ENCODE measurements at regions not wholly inside any gene's neighbourhood (a gene's known extent, or its start where the extent isn't known, plus 50 kb on each side); places are given as distances from the start of the nearest gene placed in this dataset.

DNA sequence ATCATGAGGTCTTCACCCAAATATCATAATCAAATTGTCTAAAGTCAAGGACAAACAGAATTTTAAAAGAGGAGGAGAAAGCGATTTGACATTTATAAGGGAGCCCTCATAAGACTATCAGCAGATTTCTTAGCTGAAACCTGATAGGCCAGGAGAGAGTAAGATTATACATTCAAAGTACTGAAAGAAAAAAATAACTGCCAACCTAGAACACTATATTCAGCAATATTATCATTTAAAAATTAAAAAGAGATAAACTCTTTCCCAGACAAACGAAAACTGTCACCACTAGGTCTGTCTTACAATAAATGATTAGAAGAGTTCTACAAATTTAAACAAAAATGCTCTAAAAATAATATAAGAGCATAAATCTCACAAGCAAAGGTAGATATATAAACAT lies 154.1 kb upstream of the TMEM106B start:
- intact Hi-C loops (cut with DNase I) = no loop called here
- TF ChIP-seq, protein P1, sequence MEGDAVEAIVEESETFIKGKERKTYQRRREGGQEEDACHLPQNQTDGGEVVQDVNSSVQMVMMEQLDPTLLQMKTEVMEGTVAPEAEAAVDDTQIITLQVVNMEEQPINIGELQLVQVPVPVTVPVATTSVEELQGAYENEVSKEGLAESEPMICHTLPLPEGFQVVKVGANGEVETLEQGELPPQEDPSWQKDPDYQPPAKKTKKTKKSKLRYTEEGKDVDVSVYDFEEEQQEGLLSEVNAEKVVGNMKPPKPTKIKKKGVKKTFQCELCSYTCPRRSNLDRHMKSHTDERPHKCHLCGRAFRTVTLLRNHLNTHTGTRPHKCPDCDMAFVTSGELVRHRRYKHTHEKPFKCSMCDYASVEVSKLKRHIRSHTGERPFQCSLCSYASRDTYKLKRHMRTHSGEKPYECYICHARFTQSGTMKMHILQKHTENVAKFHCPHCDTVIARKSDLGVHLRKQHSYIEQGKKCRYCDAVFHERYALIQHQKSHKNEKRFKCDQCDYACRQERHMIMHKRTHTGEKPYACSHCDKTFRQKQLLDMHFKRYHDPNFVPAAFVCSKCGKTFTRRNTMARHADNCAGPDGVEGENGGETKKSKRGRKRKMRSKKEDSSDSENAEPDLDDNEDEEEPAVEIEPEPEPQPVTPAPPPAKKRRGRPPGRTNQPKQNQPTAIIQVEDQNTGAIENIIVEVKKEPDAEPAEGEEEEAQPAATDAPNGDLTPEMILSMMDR (IDR thresholded peaks at IDR 0.05) = no peak
- DNase-seq (no peak), ATAC-seq (no peak)
- H3K27ac ChIP-seq = no peak overlapping the region
- no peaks in the 10 kb centered on the region for H3K4me1 ChIP-seq
- no peaks in the 10 kb centered on the region for H3K36me3 ChIP-seq
- H3K27me3 ChIP-seq = no peaks in the 10 kb centered on the region
- H3K4me3 ChIP-seq = no peak overlapping the region
- peaks cover 0 to 25% of the 10 kb centered on the region in 2 donors for H3K9me3 ChIP-seq

DNA sequence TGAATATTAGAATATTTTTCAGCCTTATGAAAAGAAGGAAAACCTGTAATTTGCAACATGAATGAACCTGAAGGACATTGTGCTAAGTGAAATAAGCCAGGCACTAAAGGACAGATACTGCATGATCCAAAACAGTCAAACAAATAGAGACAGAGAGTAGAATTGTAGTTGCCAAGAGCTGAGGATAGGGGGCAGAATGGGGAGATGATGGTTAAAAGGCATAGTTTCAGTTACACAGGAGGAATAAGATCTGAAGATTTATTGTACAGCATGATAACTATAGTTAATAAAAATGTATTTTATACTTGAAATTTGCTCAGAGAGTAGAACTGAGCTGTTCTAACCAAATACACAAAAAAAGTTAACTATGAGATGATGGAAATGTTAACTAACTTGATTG lies 149.0 kb upstream of the TMEM106B start:
- Histone ChIP-seq H3K9me3 (peaks cover 0 to 8% of the 10 kb centered on the region in 2 donors), H3K36me3 (no peaks in the 10 kb centered on the region), H3K4me3 (no peak overlapping the region), H3K27me3 (no peaks in the 10 kb centered on the region), H3K4me1 (no peaks in the 10 kb centered on the region), H3K27ac (no peak overlapping the region)
- TF ChIP-seq, protein P1 (IDR thresholded peaks at IDR 0.05) = peak in 1 of 2 donors; percentile 10
- DNase-seq (no peak), ATAC-seq (no peak)
- intact Hi-C loops (cut with DNase I) = no loop called here

DNA sequence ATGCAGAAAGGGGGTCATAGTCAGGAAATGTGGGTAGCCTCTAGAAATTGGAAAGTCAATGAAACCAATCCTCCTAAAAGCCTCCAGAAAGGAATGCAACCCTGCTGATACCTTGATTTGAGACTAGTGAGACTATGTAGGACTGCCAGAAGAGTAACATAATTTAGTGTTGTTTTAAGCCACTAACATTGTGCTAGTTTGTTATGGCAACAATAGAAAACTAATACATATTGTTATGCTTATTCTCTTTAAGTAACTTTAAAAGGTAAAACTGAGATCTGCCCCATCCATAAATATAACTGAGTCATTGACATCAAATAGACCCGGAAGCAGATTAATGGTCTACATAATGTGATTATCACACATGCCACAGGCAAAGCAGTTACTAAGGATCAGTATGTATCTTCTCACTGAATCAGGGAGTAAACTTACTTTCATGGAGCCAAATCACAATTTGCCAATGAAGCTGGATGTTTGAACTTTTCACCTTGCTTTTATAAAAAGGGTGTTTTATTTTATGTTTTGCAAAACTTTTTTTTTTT lies 146.4 kb upstream of the TMEM106B start:
- ATAC-seq = no peak
- intact Hi-C loops (cut with DNase I) = no loop called here
- Histone ChIP-seq H3K36me3 (no peaks in the 10 kb centered on the region), H3K4me1 (no peaks in the 10 kb centered on the region), H3K27me3 (no peaks in the 10 kb centered on the region), H3K9me3 (no peaks in the 10 kb centered on the region), H3K4me3 (no peak overlapping the region), H3K27ac (no peak overlapping the region)
- TF ChIP-seq, protein P1 (IDR thresholded peaks at IDR 0.05) = no peak
- no peak for DNase-seq

DNA sequence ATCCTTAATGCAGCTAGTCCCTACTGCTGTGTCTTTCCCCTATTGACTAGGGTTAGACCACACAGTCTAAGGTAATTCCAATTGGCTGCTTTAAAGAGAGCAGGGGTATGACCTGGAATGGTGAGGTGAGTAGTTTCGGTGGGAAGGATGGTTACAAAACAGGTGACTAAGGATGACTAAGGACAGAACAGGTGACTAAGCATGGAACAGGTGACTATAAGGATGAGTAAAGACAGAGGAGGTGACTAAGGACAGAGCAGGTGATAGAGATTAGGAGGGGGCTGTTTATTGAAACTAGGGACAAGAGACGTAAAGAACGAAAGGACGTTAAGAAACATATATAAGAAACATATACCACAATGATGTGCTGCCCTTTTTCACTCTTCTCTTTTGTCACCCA lies 145.1 kb upstream of the TMEM106B start:
- H3K36me3 ChIP-seq = no peaks in the 10 kb centered on the region
- H3K9me3 ChIP-seq = no peaks in the 10 kb centered on the region
- intact Hi-C loops (cut with DNase I) = no loop called here
- no peak overlapping the region for H3K27ac ChIP-seq
- no peaks in the 10 kb centered on the region for H3K27me3 ChIP-seq
- peak; percentile 14 for ATAC-seq
- no peak overlapping the region for H3K4me3 ChIP-seq
- H3K4me1 ChIP-seq = no peaks in the 10 kb centered on the region
- DNase-seq = no peak
- TF ChIP-seq, protein P1 (IDR thresholded peaks at IDR 0.05) = no peak

DNA sequence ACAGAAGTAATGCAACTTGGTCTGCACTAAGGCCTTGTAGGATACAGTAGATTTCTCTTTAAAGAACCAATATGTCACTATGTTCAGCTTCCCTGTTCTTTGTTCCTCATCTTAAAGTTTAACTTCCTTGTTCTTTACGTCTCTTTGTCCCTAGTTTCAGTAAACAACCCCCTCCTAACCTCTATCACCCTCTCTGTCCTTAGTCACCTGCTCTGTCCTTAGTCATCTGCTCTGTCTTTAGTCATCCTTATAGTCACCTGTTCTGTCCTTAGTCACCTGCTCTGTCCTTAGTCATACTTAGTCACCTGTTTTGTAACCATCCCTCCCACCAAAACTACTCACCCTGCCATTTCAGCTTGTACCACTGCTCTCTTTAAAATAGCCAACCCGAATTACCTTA lies 144.6 kb upstream of the TMEM106B start:
- Histone ChIP-seq H3K4me1 (no peaks in the 10 kb centered on the region), H3K27ac (no peak overlapping the region), H3K4me3 (no peak overlapping the region), H3K36me3 (no peaks in the 10 kb centered on the region), H3K9me3 (no peaks in the 10 kb centered on the region), H3K27me3 (no peaks in the 10 kb centered on the region)
- intact Hi-C loops (cut with DNase I) = no loop called here
- no peak for DNase-seq
- TF ChIP-seq, protein P1 (IDR thresholded peaks at IDR 0.05) = no peak
- ATAC-seq = peak; percentile 66

Measured in left lung (tissue), 4 donors.